ENCODE measurements at regions not wholly inside any gene's neighbourhood (a gene's known extent, or its start where the extent isn't known, plus 50 kb on each side); places are given as distances from the start of the nearest gene placed in this dataset.

- no peaks in the 10 kb centered on the region for H3K36me3 ChIP-seq
- H3K4me1 ChIP-seq (ENCODE audit: control insufficient read depth in 1 of 2, insufficient read depth in 1 of 2, low read depth in 1 of 2, low read length in 1 of 2), result no peaks in the 10 kb centered on the region
- no peak for TF ChIP-seq CTCF (IDR thresholded peaks at IDR 0.05)
- no peak overlapping the region for H3K4me3 ChIP-seq (ENCODE audit: low read depth in 1 of 2, low read length in 1 of 2)
- no peaks in the 10 kb centered on the region for H3K9me3 ChIP-seq
- H3K27ac ChIP-seq, result no peak overlapping the region
- H3K27me3 ChIP-seq, result no peaks in the 10 kb centered on the region
These were observed 278.5 kb downstream of the BMP7 start for GRCh38 chr20:56987986-56988385.

- H3K4me1 ChIP-seq (ENCODE audit: control insufficient read depth in 1 of 2, insufficient read depth in 1 of 2, low read depth in 1 of 2, low read length in 1 of 2), result no peaks in the 10 kb centered on the region
- H3K4me3 ChIP-seq (ENCODE audit: low read depth in 1 of 2, low read length in 1 of 2), result no peak overlapping the region
- H3K27ac ChIP-seq, result no peak overlapping the region
- TF ChIP-seq CTCF (IDR thresholded peaks at IDR 0.05), result no peak
- H3K36me3 ChIP-seq, result no peaks in the 10 kb centered on the region
- no peaks in the 10 kb centered on the region for H3K27me3 ChIP-seq
- H3K9me3 ChIP-seq, result no peaks in the 10 kb centered on the region
These were observed 278.0 kb downstream of the BMP7 start for GRCh38 chr20:56988446-56988845.

- no peaks in the 10 kb centered on the region for H3K36me3 ChIP-seq
- no peaks in the 10 kb centered on the region for H3K4me1 ChIP-seq (ENCODE audit: control insufficient read depth in 1 of 2, insufficient read depth in 1 of 2, low read depth in 1 of 2, low read length in 1 of 2)
- TF ChIP-seq CTCF (IDR thresholded peaks at IDR 0.05), result no peak
- H3K4me3 ChIP-seq (ENCODE audit: low read depth in 1 of 2, low read length in 1 of 2), result no peak overlapping the region
- H3K27me3 ChIP-seq, result no peaks in the 10 kb centered on the region
- no peak overlapping the region for H3K27ac ChIP-seq
- no peaks in the 10 kb centered on the region for H3K9me3 ChIP-seq
These were observed 276.9 kb downstream of the BMP7 start for GRCh38 chr20:56989516-56989915.

GRCh38 chr20:56993020-56993559, 273.4 kb downstream of the BMP7 start:
- Histone ChIP-seq H3K4me1 (ENCODE audit: control insufficient read depth in 1 of 2, insufficient read depth in 1 of 2, low read depth in 1 of 2, low read length in 1 of 2) (no peaks in the 10 kb centered on the region), H3K4me3 (ENCODE audit: low read depth in 1 of 2, low read length in 1 of 2) (no peak overlapping the region), H3K27ac (no peak overlapping the region), H3K27me3 (no peaks in the 10 kb centered on the region), H3K9me3 (no peaks in the 10 kb centered on the region), H3K36me3 (no peaks in the 10 kb centered on the region)
- TF ChIP-seq CTCF (IDR thresholded peaks at IDR 0.05), result no peak

- no peak for TF ChIP-seq CTCF (IDR thresholded peaks at IDR 0.05)
- H3K4me1 ChIP-seq (ENCODE audit: control insufficient read depth in 1 of 2, insufficient read depth in 1 of 2, low read depth in 1 of 2, low read length in 1 of 2), result no peaks in the 10 kb centered on the region
- H3K36me3 ChIP-seq, result no peaks in the 10 kb centered on the region
- no peak overlapping the region for H3K4me3 ChIP-seq (ENCODE audit: low read depth in 1 of 2, low read length in 1 of 2)
- no peak overlapping the region for H3K27ac ChIP-seq
- H3K27me3 ChIP-seq, result no peaks in the 10 kb centered on the region
- no peaks in the 10 kb centered on the region for H3K9me3 ChIP-seq
These were observed 272.4 kb downstream of the BMP7 start for GRCh38 chr20:56994006-56994405.

- Histone ChIP-seq H3K36me3 (no peaks in the 10 kb centered on the region), H3K4me3 (ENCODE audit: low read depth in 1 of 2, low read length in 1 of 2) (no peak overlapping the region), H3K27me3 (no peaks in the 10 kb centered on the region), H3K4me1 (ENCODE audit: control insufficient read depth in 1 of 2, insufficient read depth in 1 of 2, low read depth in 1 of 2, low read length in 1 of 2) (no peaks in the 10 kb centered on the region), H3K9me3 (no peaks in the 10 kb centered on the region), H3K27ac (no peak overlapping the region)
- no peak for TF ChIP-seq CTCF (IDR thresholded peaks at IDR 0.05)
These were observed 271.3 kb downstream of the BMP7 start for GRCh38 chr20:56995149-56995548.
